GM19395 (cell line): ENCODE measurements at regions not wholly inside any gene's neighbourhood (a gene's known extent, or its start where the extent isn't known, plus 50 kb on each side); places are given as distances from the start of the nearest gene placed in this dataset.
"Not testable (repeated sequence)": the region's sequence is repeated elsewhere in the genome, so short reads cannot be mapped to it uniquely, and the experiment has no call there.

Experiments
- ATAC-seq: cut with Tn5 transposase; IDR thresholded peaks from one replicate; pipeline ENCODE4 v1.9.1; 2021; ENCODE audit warnings: mild to moderate bottlenecking, moderate library complexity; ENCODE audit not compliant: unreplicated experiment

DNA sequence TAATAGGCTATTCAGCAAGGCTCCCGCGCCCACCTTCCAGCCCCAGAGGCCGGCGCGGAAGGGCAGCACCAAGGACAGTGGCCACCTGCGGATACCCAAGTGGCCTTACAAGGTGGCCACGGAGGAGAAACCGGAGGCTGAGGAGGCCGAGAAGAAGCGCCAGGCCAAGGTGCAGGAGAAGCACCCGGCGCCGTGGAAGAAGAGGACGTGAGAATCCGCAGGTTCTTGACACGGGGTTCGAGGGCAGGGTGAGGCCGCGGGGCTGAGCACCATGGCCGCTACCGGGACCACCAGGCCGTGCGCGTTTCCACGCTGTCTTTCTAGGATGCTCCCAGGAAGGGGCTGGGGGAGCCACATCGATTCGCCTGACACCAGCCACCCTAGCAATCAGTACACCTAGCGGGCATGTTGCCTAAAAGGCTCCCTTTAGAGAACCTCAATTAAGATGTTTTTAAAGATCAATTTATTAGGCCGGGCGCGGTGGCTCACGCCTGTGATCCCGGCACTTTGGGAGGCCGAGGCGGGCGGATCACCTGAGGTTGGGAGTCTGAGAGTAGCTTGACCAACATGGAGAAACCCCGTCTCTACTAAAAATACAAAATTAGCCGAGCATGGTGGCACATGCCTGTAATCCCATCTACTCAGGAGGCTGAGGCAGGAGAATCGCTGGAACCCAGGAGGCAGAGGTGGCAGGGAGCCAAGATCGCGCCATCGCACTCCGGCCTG, 134.3 kb upstream of the OR4C13 start:
- ATAC-seq: not testable (repeated sequence)

DNA sequence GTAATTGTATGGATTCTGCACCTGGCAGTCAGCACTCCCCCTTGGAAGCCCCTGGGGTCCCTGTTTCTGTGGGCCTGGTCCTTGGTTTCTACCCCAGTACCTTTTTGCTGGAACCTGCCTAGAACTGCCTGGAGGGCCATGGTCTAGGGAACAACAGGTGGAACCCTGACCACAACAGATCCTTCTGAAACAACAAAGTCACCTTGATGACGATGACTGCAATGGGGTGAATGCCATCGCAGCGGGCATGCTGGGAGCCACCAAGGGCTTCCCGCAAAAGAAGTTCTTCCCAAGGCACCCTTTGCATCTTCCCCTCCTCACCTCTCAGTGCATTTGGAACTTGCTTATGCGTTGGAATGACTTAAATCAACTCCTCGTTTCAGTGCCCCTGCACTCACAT, 129.0 kb upstream of the OR4C13 start:
- not testable (repeated sequence) for ATAC-seq

GRCh38 chr11:49850541-49850940, 101.7 kb upstream of the OR4C13 start:
- not testable (repeated sequence) for ATAC-seq

DNA sequence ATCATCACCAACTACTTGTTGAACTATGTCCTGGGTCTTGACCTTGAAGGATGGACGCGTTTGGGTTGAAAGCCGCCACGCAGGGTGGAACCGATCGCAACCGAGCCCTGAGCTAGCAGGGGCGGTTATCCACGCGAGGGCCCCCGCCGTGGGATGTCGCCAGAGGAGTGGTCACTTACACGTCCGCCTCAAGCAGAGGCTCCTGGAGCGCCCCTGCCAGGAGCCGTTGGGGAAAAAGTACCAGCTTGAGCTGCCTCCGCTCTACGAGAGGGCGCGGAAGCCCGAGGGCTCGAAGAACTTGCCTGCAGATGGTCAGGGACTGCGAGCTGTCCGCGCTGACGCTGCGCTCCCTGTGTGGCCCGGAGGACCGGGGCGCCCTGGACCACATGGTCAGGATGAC, 100.7 kb upstream of the OR4C13 start:
- ATAC-seq: no peak

GRCh38 chr11:49851971-49852389, 100.2 kb upstream of the OR4C13 start:
- ATAC-seq: no peak

- not testable (repeated sequence) for ATAC-seq
Measured at GRCh38 chr11:49888875-49889274, 63.3 kb upstream of the OR4C13 start.

DNA sequence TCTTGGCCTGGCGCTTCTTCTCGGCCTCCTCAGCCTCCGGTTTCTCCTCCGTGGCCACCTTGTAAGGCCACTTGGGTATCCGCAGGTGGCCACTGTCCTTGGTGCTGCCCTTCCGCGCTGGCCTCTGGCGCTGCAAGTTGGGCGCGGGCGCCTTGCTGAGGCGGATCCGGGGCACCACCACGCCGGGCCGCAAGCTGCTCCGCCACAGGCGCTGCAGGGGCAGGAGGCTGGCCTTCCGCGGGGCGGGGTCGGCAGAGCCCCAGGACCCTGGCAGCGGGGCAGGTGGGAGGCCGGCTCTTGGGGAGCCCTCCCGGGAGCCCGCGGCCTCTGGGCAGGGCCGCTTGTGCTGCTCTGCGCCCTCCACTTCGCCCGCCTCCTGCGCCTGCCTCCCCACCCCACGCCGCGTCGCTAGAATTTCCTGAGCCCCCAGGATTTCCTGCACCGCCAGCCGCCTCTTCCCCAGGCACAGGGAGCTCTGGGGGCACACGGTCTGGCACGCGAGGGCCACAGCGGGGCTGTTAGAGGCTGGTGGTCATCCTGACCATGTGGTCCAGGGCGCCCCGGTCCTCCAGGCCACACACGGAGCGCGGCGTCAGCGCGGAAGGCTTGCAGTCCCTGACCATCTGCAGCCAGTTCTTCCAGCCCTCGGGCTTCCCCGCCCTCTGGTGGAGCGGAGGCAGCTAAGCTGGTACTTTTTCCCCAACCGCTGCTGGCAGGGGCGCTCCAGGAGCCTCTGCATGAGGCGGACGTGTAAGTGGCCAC, 60.1 kb upstream of the OR4C13 start:
- not testable (repeated sequence) for ATAC-seq

- not testable (repeated sequence) for ATAC-seq
Measured at GRCh38 chr11:49893442-49893841, 58.7 kb upstream of the OR4C13 start.
